HG02642 (cell line): ENCODE measurements at regions not wholly inside any gene's neighbourhood (a gene's known extent, or its start where the extent isn't known, plus 50 kb on each side); places are given as distances from the start of the nearest gene placed in this dataset.

Experiments
- ATAC-seq: cut with Tn5 transposase; IDR thresholded peaks from one replicate; pipeline ENCODE4 v1.9.1; 2021; ENCODE audit warnings: mild to moderate bottlenecking; ENCODE audit not compliant: unreplicated experiment, poor library complexity

GRCh38 chr21:16007943-16008342 lies 278.2 kb downstream of the USP25 start:
- no peak for ATAC-seq

- ATAC-seq, result no peak
Observed at GRCh38 chr21:16011719-16012118, 281.9 kb downstream of the USP25 start.

- ATAC-seq, result no peak
Observed at GRCh38 chr21:16013570-16013969, 283.8 kb downstream of the USP25 start.

GRCh38 chr21:16020878-16021277 lies 291.1 kb downstream of the USP25 start:
- no peak for ATAC-seq

GRCh38 chr21:16022116-16022515 lies 292.3 kb downstream of the USP25 start:
- no peak for ATAC-seq

- ATAC-seq, result no peak
Observed at GRCh38 chr21:16022921-16023320, 293.1 kb downstream of the USP25 start.

- no peak for ATAC-seq
Observed at GRCh38 chr21:16028142-16028541, 298.4 kb downstream of the USP25 start.

GRCh38 chr21:16028941-16029464 lies 299.2 kb downstream of the USP25 start:
- no peak for ATAC-seq

- no peak for ATAC-seq
Observed at GRCh38 chr21:16033193-16033592, 303.4 kb downstream of the USP25 start.

- ATAC-seq, result no peak
Observed at GRCh38 chr21:16034446-16035190, 304.8 kb downstream of the USP25 start.

- ATAC-seq, result no peak
Observed at GRCh38 chr21:16037421-16037955, 307.7 kb downstream of the USP25 start.

GRCh38 chr21:16040601-16041000 lies 310.8 kb downstream of the USP25 start:
- no peak for ATAC-seq

- ATAC-seq, result no peak
Observed at GRCh38 chr21:16044676-16045075, 314.9 kb downstream of the USP25 start.

GRCh38 chr21:16046656-16047330 lies 317.0 kb downstream of the USP25 start:
- ATAC-seq, result no peak

- ATAC-seq, result no peak
Observed at GRCh38 chr21:16047904-16048303, 318.1 kb downstream of the USP25 start.

- no peak for ATAC-seq
Observed at GRCh38 chr21:16055014-16055413, 325.2 kb downstream of the USP25 start.

- ATAC-seq, result no peak
Observed at GRCh38 chr21:16058896-16059295, 329.1 kb downstream of the USP25 start.

GRCh38 chr21:16059981-16060380 lies 330.2 kb downstream of the USP25 start:
- ATAC-seq, result no peak

- ATAC-seq, result no peak
Observed at GRCh38 chr21:16061194-16061593, 331.4 kb downstream of the USP25 start.

- ATAC-seq, result no peak
Observed at GRCh38 chr21:16069178-16070112, 339.7 kb downstream of the USP25 start.
